ENCODE measurements at regions not wholly inside any gene's neighbourhood (a gene's known extent, or its start where the extent isn't known, plus 50 kb on each side); places are given as distances from the start of the nearest gene placed in this dataset.

DNA sequence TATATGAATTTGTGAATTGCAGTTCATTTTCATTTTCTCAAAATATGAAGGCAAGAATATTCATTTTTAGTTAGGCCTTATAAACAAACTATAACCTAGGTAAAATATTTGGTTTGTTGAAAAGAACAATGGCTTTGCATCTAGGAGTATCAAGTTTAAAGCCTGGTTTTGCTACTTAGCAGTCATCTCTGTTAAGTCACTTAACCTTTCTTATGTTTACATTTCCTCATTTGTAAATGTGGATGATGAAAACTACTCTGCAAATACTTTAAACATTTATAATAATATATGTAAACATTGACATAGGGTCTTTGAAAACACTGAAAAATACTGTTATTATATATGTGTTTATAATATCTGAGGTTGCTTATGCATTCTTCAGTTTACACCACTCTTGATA is 135.5 kb downstream of the CENPW start:
- peaks cover 4% of the 10 kb centered on the region for H3K4me1 Mint-ChIP-seq
- no peak overlapping the region for H3K4me3 Mint-ChIP-seq
- DNase-seq (ENCODE audit: low spot score) (no peak), ATAC-seq (no peak)
- no peaks in the 10 kb centered on the region for H3K27me3 Mint-ChIP-seq (ENCODE audit: low read depth)
- TF ChIP-seq, protein P1, sequence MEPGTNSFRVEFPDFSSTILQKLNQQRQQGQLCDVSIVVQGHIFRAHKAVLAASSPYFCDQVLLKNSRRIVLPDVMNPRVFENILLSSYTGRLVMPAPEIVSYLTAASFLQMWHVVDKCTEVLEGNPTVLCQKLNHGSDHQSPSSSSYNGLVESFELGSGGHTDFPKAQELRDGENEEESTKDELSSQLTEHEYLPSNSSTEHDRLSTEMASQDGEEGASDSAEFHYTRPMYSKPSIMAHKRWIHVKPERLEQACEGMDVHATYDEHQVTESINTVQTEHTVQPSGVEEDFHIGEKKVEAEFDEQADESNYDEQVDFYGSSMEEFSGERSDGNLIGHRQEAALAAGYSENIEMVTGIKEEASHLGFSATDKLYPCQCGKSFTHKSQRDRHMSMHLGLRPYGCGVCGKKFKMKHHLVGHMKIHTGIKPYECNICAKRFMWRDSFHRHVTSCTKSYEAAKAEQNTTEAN (CRISPR knock-in tag; IDR thresholded peaks at IDR 0.05): no peak
- no peak for TF ChIP-seq ZNF671 (CRISPR knock-in tag; IDR thresholded peaks at IDR 0.05)
- TF ChIP-seq RELA (CRISPR knock-in tag; IDR thresholded peaks at IDR 0.05; ENCODE audit: borderline replicate concordance): no peak
- TF ChIP-seq ZNF532 (CRISPR knock-in tag; IDR thresholded peaks at IDR 0.05; ENCODE audit: borderline replicate concordance): no peak
- no peak for TF ChIP-seq PRRX2 (CRISPR knock-in tag; IDR thresholded peaks at IDR 0.05)
- no peak for TF ChIP-seq CREM (CRISPR knock-in tag; IDR thresholded peaks at IDR 0.05)
- no peak for TF ChIP-seq E2F4 (CRISPR knock-in tag; IDR thresholded peaks at IDR 0.05; ENCODE audit: borderline replicate concordance, low read depth)
- TF ChIP-seq CDX4 (CRISPR knock-in tag; IDR thresholded peaks at IDR 0.05; ENCODE audit: borderline replicate concordance): no peak
- no peak for TF ChIP-seq KAT7 (CRISPR knock-in tag; IDR thresholded peaks at IDR 0.05; ENCODE audit: borderline replicate concordance)
- TF ChIP-seq NFATC4 (CRISPR knock-in tag; IDR thresholded peaks at IDR 0.05): no peak
- TF ChIP-seq, protein P2, sequence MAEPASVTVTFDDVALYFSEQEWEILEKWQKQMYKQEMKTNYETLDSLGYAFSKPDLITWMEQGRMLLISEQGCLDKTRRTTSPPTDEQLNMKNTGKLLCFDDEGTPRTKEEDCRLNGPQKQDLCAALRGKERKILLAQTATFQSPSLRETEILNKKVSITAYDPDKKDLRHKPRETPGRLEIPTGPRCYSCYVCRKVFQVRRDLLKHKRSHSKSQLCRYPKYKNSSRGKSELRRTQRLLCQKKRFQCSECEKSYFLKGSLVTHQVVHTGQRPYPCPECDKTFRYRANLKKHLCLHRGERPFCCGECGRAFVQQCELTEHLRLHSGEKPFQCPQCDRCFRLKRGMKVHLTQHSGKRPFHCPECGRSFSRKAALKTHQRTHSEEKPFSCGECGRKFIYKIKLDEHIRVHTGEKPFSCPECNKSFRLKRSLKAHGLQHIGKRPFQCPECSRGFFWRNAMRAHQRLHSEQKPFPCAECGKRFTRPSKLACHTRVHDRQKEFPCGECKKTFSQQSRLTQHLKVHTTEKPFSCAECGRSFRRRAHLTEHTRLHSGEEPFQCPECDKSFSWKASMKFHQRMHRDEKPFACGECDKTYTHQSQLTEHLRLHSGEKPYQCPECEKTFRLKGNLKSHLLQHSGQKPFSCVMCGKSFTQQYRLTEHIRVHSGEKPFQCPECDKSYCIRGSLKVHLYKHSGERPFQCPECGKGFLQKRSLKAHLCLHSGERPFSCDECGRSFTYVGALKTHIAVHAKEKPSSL (CRISPR knock-in tag; conservative IDR thresholded peaks at IDR 0.05): no peak
- TF ChIP-seq AFF4 (CRISPR knock-in tag; IDR thresholded peaks at IDR 0.05; ENCODE audit: borderline replicate concordance): no peak
- TF ChIP-seq ETV6 (CRISPR knock-in tag; IDR thresholded peaks at IDR 0.05): no peak
- TF ChIP-seq GRHL2 (CRISPR knock-in tag; IDR thresholded peaks at IDR 0.05; ENCODE audit: insufficient replicate concordance, severe bottlenecking): no peak
- TF ChIP-seq MLX (CRISPR knock-in tag; IDR thresholded peaks at IDR 0.05): no peak
- TF ChIP-seq ZNF317 (CRISPR knock-in tag; IDR thresholded peaks at IDR 0.05; ENCODE audit: borderline replicate concordance, low read depth): no peak
- TF ChIP-seq NFE2L1 (CRISPR knock-in tag; IDR thresholded peaks at IDR 0.05): no peak
- TF ChIP-seq, protein P3, sequence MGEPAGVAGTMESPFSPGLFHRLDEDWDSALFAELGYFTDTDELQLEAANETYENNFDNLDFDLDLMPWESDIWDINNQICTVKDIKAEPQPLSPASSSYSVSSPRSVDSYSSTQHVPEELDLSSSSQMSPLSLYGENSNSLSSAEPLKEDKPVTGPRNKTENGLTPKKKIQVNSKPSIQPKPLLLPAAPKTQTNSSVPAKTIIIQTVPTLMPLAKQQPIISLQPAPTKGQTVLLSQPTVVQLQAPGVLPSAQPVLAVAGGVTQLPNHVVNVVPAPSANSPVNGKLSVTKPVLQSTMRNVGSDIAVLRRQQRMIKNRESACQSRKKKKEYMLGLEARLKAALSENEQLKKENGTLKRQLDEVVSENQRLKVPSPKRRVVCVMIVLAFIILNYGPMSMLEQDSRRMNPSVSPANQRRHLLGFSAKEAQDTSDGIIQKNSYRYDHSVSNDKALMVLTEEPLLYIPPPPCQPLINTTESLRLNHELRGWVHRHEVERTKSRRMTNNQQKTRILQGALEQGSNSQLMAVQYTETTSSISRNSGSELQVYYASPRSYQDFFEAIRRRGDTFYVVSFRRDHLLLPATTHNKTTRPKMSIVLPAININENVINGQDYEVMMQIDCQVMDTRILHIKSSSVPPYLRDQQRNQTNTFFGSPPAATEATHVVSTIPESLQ (CRISPR knock-in tag; IDR thresholded peaks at IDR 0.05): no peak
- TF ChIP-seq FOXK1 (CRISPR knock-in tag; IDR thresholded peaks at IDR 0.05): no peak
- no peak overlapping the region for H3K27ac Mint-ChIP-seq
- ChIA-PET POLR2A (no interaction called here), CTCF (no interaction called here)
- peaks cover 4% of the 10 kb centered on the region for H3K36me3 Mint-ChIP-seq
- peaks cover 11% of the 10 kb centered on the region for H3K9me3 Mint-ChIP-seq

Measured in WTC11 (cell line).